Choroid plexus epithelial cell (primary cell): ENCODE measurements at regions not wholly inside any gene's neighbourhood (a gene's known extent, or its start where the extent isn't known, plus 50 kb on each side); places are given as distances from the start of the nearest gene placed in this dataset.
A peak's percentile ranks its signal among the peaks of the same experiment; 100 is the strongest.

Experiments used
- DNase-seq: peaks from one replicate; pipeline ENCODE4 v3.0.0-alpha.2; 2010; ENCODE audit warnings: low read depth
- H3K4me3 ChIP-seq: 2 replicates; pipeline ENCODE4 v1.5.1; 2011; ENCODE audit warnings: low read depth, mild to moderate bottlenecking, control low read depth, low read length, moderate library complexity
- CTCF ChIP-seq: conservative IDR thresholded peaks from 2 replicates; pipeline ENCODE4 v1.5.1; 2011; ENCODE audit warnings: low read depth, mild to moderate bottlenecking, control low read depth, inconsistent platforms, low read length, moderate library complexity

DNA sequence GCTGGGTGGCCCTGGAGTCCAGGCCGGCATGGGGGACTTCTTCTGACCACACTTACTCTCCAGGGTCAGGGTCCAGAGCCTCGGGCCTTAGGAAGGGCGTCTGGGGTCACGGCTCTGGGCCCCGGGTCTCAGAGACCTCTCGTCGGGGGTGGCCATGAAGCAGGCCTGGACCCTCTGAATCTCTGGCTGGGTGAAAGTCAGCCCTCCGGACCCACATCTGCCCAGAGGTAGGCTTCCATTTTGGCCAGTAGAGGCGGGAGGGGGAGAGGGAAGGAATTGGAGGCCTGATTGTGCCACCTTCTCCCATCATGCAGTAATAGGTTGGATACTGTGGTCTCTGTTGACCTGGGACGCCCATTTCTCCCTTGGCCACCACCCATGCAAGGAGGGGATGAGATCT is 125.3 kb upstream of the GPC1 start:
- no peak overlapping the region for H3K4me3 ChIP-seq
- TF ChIP-seq CTCF: no peak
- no peak for DNase-seq

DNA sequence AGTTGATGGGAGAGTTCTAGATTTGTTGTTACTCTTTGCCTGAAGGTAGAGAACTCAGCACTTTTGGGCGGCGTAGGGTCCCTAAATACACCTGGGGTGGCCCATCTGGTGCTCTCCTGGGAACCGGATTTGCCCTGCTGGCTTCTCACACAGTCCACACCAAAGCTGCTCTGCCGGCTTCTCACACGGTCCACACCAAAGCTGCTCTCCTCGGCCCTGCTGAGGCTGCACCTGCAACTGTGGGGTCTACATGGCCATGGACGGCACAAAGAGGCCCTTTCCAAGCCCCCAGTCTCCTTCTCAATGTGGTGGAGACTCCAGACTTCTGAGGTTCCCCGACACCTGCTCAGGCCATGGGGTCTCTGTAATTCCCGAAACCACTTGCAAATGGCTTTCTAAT is 124.8 kb upstream of the GPC1 start:
- no peak overlapping the region for H3K4me3 ChIP-seq
- DNase-seq: no peak
- TF ChIP-seq CTCF: no peak

GRCh38 chr2:240311821-240312220 is 123.6 kb upstream of the GPC1 start:
- TF ChIP-seq CTCF: no peak
- H3K4me3 ChIP-seq: no peak overlapping the region
- DNase-seq: no peak

GRCh38 chr2:240319221-240319854 is 116.1 kb upstream of the GPC1 start:
- DNase-seq: peak; percentile 42
- H3K4me3 ChIP-seq: no peak overlapping the region
- no peak for TF ChIP-seq CTCF

- DNase-seq: peak; percentile 55
- TF ChIP-seq CTCF: no peak
- H3K4me3 ChIP-seq: no peak overlapping the region
Observed at GRCh38 chr2:240319855-240320203, 115.6 kb upstream of the GPC1 start.

- no peak overlapping the region for H3K4me3 ChIP-seq
- TF ChIP-seq CTCF: no peak
- DNase-seq: peak; percentile 97
Observed at GRCh38 chr2:240320204-240320993, 115.1 kb upstream of the GPC1 start.

DNA sequence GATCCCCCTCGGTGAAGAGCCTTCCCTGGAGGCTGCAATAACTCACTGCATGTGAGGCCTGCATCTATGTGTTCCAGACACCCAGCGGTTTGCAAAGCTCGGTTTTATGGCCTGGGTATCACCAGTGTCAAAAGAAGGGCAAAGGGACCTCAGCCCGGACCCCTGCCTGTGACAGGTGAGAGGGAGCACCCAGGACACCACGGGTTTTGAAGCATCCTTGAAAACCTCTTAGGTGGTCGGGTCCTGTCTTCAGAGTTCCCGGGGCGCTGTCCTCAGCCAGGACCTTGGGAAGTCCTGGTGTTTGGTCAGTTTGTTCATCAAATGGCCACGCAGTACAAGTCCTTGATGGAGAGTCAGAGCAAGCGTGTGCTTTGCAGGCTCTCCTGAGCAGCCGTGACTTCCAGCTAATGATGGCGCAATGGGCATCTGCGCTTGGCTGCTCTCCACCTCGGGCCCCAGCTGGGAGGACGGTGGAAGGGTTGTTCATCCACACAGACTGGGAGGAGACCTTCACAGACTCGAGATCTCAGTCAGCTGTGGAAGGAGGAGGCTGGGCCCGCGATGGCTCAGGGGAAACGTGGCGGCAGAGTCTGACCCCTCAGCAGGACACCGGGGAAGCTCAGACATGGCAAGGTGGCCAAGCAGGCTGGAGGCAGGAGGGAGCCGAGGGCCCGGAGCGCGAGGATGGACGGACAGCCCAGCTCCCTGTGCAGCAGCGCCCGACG is 113.1 kb upstream of the GPC1 start:
- peak; percentile 75 for DNase-seq
- H3K4me3 ChIP-seq: no peak overlapping the region
- TF ChIP-seq CTCF: peak; percentile 18
